ENCODE measurements at regions not wholly inside any gene's neighbourhood (a gene's known extent, or its start where the extent isn't known, plus 50 kb on each side); places are given as distances from the start of the nearest gene placed in this dataset.

- BruUV-seq (replicated peaks), result no TSS peak
- Histone ChIP-seq H3K9ac (replicated peaks; ENCODE audit: extremely low read depth, insufficient read depth, low read length) (no peak overlapping the region), H3K36me3 (ENCODE audit: control insufficient read depth in 2 of 2, extremely low read depth in 1 of 2, insufficient read depth in 2 of 2, low read length in 2 of 2) (no peaks in the 10 kb centered on the region), H3K9me3 (replicated peaks; ENCODE audit: control insufficient read depth, insufficient read depth, low read length) (no peaks in the 10 kb centered on the region), H3K27ac (ENCODE audit: insufficient read depth, low read depth, low read length) (no peak overlapping the region), H3K4me2 (ENCODE audit: insufficient read depth, low read length) (no peak overlapping the region), H4K20me1 (replicated peaks; ENCODE audit: control insufficient read depth, extremely low read depth, insufficient read depth, low read length) (no peaks in the 10 kb centered on the region), H3K27me3 (ENCODE audit: control insufficient read depth in 2 of 2, insufficient read depth in 2 of 2, low read length in 2 of 2) (no peaks in the 10 kb centered on the region), H3K4me3 (replicated peaks in 1 of 3; ENCODE audit: insufficient read depth in 1 of 3, low read depth in 1 of 3, low read length in 3 of 3) (no peak overlapping the region), H3K79me2 (ENCODE audit: control insufficient read depth, insufficient read depth, low read length) (no peaks in the 10 kb centered on the region), H2AFZ (ENCODE audit: low read depth, low read length) (no peak overlapping the region), H3K4me1 (ENCODE audit: control insufficient read depth, extremely low read depth, insufficient read depth, low read length) (no peaks in the 10 kb centered on the region), H3K9me1 (replicated peaks; ENCODE audit: control insufficient read depth, extremely low read depth, insufficient read depth, low read length) (no peaks in the 10 kb centered on the region)
- intact Hi-C loops (cut with micrococcal nuclease) (no loop called here), dilution Hi-C loops (cut with MboI; ENCODE audit: extremely low pct_ligation_motif_present, low sequenced_read_pairs) (no loop called here)
- ChIA-PET CTCF (no interaction called here), POLR2A (no interaction called here)
- FAIRE-seq (no peak), DNase-seq (ENCODE audit: low read depth, low spot score) (no peak)
- no peak for TF ChIP-seq POLR2A (IDR thresholded peaks at IDR 0.05; ENCODE audit: low read depth, low read length)
- TF ChIP-seq, protein P1, sequence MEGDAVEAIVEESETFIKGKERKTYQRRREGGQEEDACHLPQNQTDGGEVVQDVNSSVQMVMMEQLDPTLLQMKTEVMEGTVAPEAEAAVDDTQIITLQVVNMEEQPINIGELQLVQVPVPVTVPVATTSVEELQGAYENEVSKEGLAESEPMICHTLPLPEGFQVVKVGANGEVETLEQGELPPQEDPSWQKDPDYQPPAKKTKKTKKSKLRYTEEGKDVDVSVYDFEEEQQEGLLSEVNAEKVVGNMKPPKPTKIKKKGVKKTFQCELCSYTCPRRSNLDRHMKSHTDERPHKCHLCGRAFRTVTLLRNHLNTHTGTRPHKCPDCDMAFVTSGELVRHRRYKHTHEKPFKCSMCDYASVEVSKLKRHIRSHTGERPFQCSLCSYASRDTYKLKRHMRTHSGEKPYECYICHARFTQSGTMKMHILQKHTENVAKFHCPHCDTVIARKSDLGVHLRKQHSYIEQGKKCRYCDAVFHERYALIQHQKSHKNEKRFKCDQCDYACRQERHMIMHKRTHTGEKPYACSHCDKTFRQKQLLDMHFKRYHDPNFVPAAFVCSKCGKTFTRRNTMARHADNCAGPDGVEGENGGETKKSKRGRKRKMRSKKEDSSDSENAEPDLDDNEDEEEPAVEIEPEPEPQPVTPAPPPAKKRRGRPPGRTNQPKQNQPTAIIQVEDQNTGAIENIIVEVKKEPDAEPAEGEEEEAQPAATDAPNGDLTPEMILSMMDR (IDR thresholded peaks at IDR 0.05; ENCODE audit: extremely low read depth in 1 of 2, insufficient read depth in 1 of 2, low read depth in 1 of 2, low read length in 2 of 2), result no peak
- TF ChIP-seq, protein P2, sequence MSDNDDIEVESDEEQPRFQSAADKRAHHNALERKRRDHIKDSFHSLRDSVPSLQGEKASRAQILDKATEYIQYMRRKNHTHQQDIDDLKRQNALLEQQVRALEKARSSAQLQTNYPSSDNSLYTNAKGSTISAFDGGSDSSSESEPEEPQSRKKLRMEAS (IDR thresholded peaks at IDR 0.05; ENCODE audit: insufficient read depth, insufficient read length), result no peak
- TF ChIP-seq POLR2AphosphoS5 (IDR thresholded peaks at IDR 0.05; ENCODE audit: insufficient read depth, low read depth, low read length), result no peak
- no peak for TF ChIP-seq FOS (IDR thresholded peaks at IDR 0.05; ENCODE audit: borderline replicate concordance, insufficient read depth, low read length)
- TF ChIP-seq GATA2 (IDR thresholded peaks at IDR 0.05; ENCODE audit: insufficient read depth, insufficient read length, low read depth, low read length), result no peak
- no peak for TF ChIP-seq MYC (IDR thresholded peaks at IDR 0.05; ENCODE audit: low read depth, low read length)
- no peak for TF ChIP-seq EZH2 (IDR thresholded peaks at IDR 0.05; ENCODE audit: borderline replicate concordance, low read depth, low read length, severe bottlenecking)
- TF ChIP-seq JUN (IDR thresholded peaks at IDR 0.05; ENCODE audit: borderline replicate concordance, insufficient read depth, insufficient read length, low read depth), result no peak
Observed at GRCh38 chr20:24838546-24839535, 110.2 kb upstream of the CST7 start.

Data from endothelial cell of umbilical vein (primary cell).